WTC11 (cell line): ENCODE measurements at regions not wholly inside any gene's neighbourhood (a gene's known extent, or its start where the extent isn't known, plus 50 kb on each side); places are given as distances from the start of the nearest gene placed in this dataset.

ENCODE experiments used
- ATAC-seq: fragments of 200-7000 bp; cut with Tn5 transposase; 2 replicates; pipeline ENCODE4 v1.10.0; 2021; ENCODE audit warnings: mild to moderate bottlenecking, moderate library complexity
- CTCF ChIA-PET: fragments of 300-600 bp; sonication (Branson Sonifier 250); formaldehyde crosslinking; loops from one replicate; lab custom pipeline; 2021; ENCODE audit warnings: antibody characterized with exemption; lab: Charles Lee
- POLR2A ChIA-PET: fragments of 350-600 bp; sonication (Branson Sonifier 250); formaldehyde crosslinking; loops from one replicate; lab custom pipeline; 2021; ENCODE audit warnings: antibody characterized with exemption; lab: Charles Lee
- DNase-seq: peaks from one replicate; pipeline ENCODE4 v3.0.0; 2021; ENCODE audit warnings: low spot score
- H3K27ac Mint-ChIP-seq: 2 replicates; pipeline ENCODE4 v1.8.0; 2021; ENCODE audit warnings: mixed read lengths
- H3K27me3 Mint-ChIP-seq: 2 replicates; pipeline ENCODE4 v1.8.0; 2021; ENCODE audit warnings: low read depth, mild to moderate bottlenecking, moderate library complexity, mixed read lengths
- H3K36me3 Mint-ChIP-seq: 2 replicates; pipeline ENCODE4 v1.8.0; 2021; ENCODE audit warnings: mixed read lengths
- H3K4me1 Mint-ChIP-seq: 2 replicates; pipeline ENCODE4 v1.8.0; 2022; ENCODE audit warnings: mixed read lengths
- H3K4me3 Mint-ChIP-seq: 2 replicates; pipeline ENCODE4 v1.8.0; 2021; ENCODE audit warnings: mild to moderate bottlenecking, moderate library complexity, mixed read lengths
- H3K9me3 Mint-ChIP-seq: 2 replicates; pipeline ENCODE4 v1.8.0; 2021; ENCODE audit warnings: mixed read lengths
- AR ChIP-seq: fragments of 250-450 bp; sonication (Bioruptor Pico); IDR thresholded peaks from 2 replicates; pipeline ENCODE4 v1.9.0; 2021; ENCODE audit warnings: mild to moderate bottlenecking
- ATF2 ChIP-seq: sonication (generic); formaldehyde crosslinking; IDR thresholded peaks from 2 replicates; pipeline ENCODE4 v1.8.1; 2022; ENCODE audit warnings: low read depth, missing genetic modification reagents, borderline replicate concordance
- ATF3 ChIP-seq: sonication (generic); formaldehyde crosslinking; conservative IDR thresholded peaks from 2 replicates; pipeline ENCODE4 v1.8.1; 2022; ENCODE audit warnings: mild to moderate bottlenecking, missing genetic modification reagents
- CBFB ChIP-seq: sonication (generic); formaldehyde crosslinking; IDR thresholded peaks from 2 replicates; pipeline ENCODE4 v1.8.1; 2022; ENCODE audit warnings: mild to moderate bottlenecking, low read depth, missing genetic modification reagents
- CREM ChIP-seq: sonication (generic); formaldehyde crosslinking; IDR thresholded peaks from 2 replicates; pipeline ENCODE4 v1.8.1; 2022; ENCODE audit warnings: mild to moderate bottlenecking, missing genetic modification reagents, moderate library complexity
- ETV6 ChIP-seq: sonication (generic); formaldehyde crosslinking; IDR thresholded peaks from 2 replicates; pipeline ENCODE4 v1.8.1; 2022; ENCODE audit warnings: mild to moderate bottlenecking, missing genetic modification reagents
- GABPB1 ChIP-seq: sonication (generic); formaldehyde crosslinking; IDR thresholded peaks from 2 replicates; pipeline ENCODE4 v1.8.1; 2023; ENCODE audit warnings: mild to moderate bottlenecking, missing genetic modification reagents
- IRF2 ChIP-seq: sonication (generic); formaldehyde crosslinking; IDR thresholded peaks from 2 replicates; pipeline ENCODE4 v1.8.0; 2022; ENCODE audit warnings: low read depth, missing genetic modification reagents, borderline replicate concordance
- JAZF1 ChIP-seq: fragments of 250-450 bp; sonication (Bioruptor Pico); IDR thresholded peaks from 2 replicates; pipeline ENCODE4 v1.9.0; 2021; ENCODE audit warnings: moderate library complexity, mild to moderate bottlenecking, inconsistent platforms
- MYBL2 ChIP-seq: sonication (generic); formaldehyde crosslinking; IDR thresholded peaks from 2 replicates; pipeline ENCODE4 v1.8.1; 2023; ENCODE audit warnings: mild to moderate bottlenecking, moderate library complexity, missing genetic modification reagents
- NFATC4 ChIP-seq: fragments of 250-450 bp; sonication (Bioruptor Pico); IDR thresholded peaks from 2 replicates; pipeline ENCODE4 v1.9.0; 2021; ENCODE audit warnings: mild to moderate bottlenecking
- SMAD4 ChIP-seq: sonication (generic); formaldehyde crosslinking; IDR thresholded peaks from 2 replicates; pipeline ENCODE4 v1.8.0; 2022; ENCODE audit warnings: mild to moderate bottlenecking, missing genetic modification reagents
- TEAD1 ChIP-seq: sonication (generic); formaldehyde crosslinking; IDR thresholded peaks from 2 replicates; pipeline ENCODE4 v1.8.0; 2022; ENCODE audit warnings: mild to moderate bottlenecking, missing genetic modification reagents
- USF2 ChIP-seq: sonication (generic); formaldehyde crosslinking; IDR thresholded peaks from 2 replicates; pipeline ENCODE4 v1.8.1; 2023; ENCODE audit warnings: mild to moderate bottlenecking, missing genetic modification reagents, moderate library complexity
- ZBTB21 ChIP-seq: sonication (generic); formaldehyde crosslinking; IDR thresholded peaks from 2 replicates; pipeline ENCODE4 v1.8.1; 2023; ENCODE audit warnings: mild to moderate bottlenecking, missing genetic modification reagents, borderline replicate concordance
- ZNF138 ChIP-seq: sonication (generic); formaldehyde crosslinking; conservative IDR thresholded peaks from 2 replicates; pipeline ENCODE4 v1.8.1; 2022; ENCODE audit warnings: mild to moderate bottlenecking, moderate library complexity, missing genetic modification reagents
- ZNF232 ChIP-seq: sonication (generic); formaldehyde crosslinking; IDR thresholded peaks from 2 replicates; pipeline ENCODE4 v1.8.0; 2022; ENCODE audit warnings: mild to moderate bottlenecking, missing genetic modification reagents
- ZNF396 ChIP-seq: fragments of 250-450 bp; sonication (Bioruptor Pico); IDR thresholded peaks from 2 replicates; pipeline ENCODE4 v1.8.0; 2021; ENCODE audit warnings: mild to moderate bottlenecking, moderate library complexity, borderline replicate concordance
- ZNF532 ChIP-seq: fragments of 250-450 bp; sonication (Bioruptor Pico); IDR thresholded peaks from 2 replicates; pipeline ENCODE4 v1.9.0; 2021; ENCODE audit warnings: mild to moderate bottlenecking, borderline replicate concordance
- ZSCAN18 ChIP-seq: fragments of 250-450 bp; sonication (Bioruptor Pico); IDR thresholded peaks from 2 replicates; pipeline ENCODE4 v2.1.2; 2022; ENCODE audit warnings: mild to moderate bottlenecking, moderate library complexity
- TF ChIP-seq, protein P1 (sequence below): sonication (generic); formaldehyde crosslinking; IDR thresholded peaks from 2 replicates; pipeline ENCODE4 v1.8.1; 2023; ENCODE audit warnings: mild to moderate bottlenecking, missing genetic modification reagents
- TF ChIP-seq, protein P2 (sequence below): sonication (generic); formaldehyde crosslinking; IDR thresholded peaks from 2 replicates; pipeline ENCODE4 v1.8.0; 2023; ENCODE audit warnings: mild to moderate bottlenecking, missing genetic modification reagents

- no peak for TF ChIP-seq AR (CRISPR knock-in tag)
- TF ChIP-seq ETV6 (CRISPR knock-in tag), result no peak
- TF ChIP-seq, protein P1, sequence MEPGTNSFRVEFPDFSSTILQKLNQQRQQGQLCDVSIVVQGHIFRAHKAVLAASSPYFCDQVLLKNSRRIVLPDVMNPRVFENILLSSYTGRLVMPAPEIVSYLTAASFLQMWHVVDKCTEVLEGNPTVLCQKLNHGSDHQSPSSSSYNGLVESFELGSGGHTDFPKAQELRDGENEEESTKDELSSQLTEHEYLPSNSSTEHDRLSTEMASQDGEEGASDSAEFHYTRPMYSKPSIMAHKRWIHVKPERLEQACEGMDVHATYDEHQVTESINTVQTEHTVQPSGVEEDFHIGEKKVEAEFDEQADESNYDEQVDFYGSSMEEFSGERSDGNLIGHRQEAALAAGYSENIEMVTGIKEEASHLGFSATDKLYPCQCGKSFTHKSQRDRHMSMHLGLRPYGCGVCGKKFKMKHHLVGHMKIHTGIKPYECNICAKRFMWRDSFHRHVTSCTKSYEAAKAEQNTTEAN (CRISPR knock-in tag), result no peak
- no peak for TF ChIP-seq CREM (CRISPR knock-in tag)
- no peak for TF ChIP-seq NFATC4 (CRISPR knock-in tag)
Observed at GRCh38 chr4:19809989-19810388, 441.7 kb upstream of the SLIT2 start (continued).

DNA sequence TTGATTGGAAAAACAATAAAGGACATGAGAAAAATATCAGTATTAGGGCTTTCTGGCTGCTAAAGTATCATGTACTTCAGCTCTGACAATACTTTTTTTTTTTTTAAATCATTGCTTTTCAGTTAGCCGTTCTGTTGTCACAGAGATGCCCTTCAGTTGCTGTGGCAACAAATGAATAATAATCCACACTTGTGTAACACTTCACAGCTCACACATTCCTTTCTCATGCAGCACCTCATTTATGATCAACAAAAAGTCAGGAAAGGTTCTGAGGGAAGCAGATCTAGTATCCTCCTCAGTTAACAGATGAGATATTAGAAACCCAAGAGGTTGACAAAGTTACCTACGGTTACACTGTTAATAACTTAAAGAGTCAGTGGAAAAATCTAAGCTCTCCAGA is 444.2 kb upstream of the SLIT2 start:
- Mint-ChIP-seq H3K9me3 (peaks cover 7% of the 10 kb centered on the region), H3K36me3 (no peaks in the 10 kb centered on the region), H3K4me3 (no peak overlapping the region), H3K4me1 (no peaks in the 10 kb centered on the region), H3K27me3 (no peaks in the 10 kb centered on the region), H3K27ac (no peak overlapping the region)
- ATAC-seq (no peak), DNase-seq (no peak)
- CTCF ChIA-PET, result no interaction called here
- POLR2A ChIA-PET, result no interaction called here
- TF ChIP-seq GABPB1 (CRISPR knock-in tag) (no peak), ZNF396 (CRISPR knock-in tag) (no peak), SMAD4 (CRISPR knock-in tag) (no peak), ZNF232 (CRISPR knock-in tag) (no peak), JAZF1 (no peak), USF2 (CRISPR knock-in tag) (no peak), ZBTB21 (CRISPR knock-in tag) (no peak), CBFB (CRISPR knock-in tag) (no peak), MYBL2 (CRISPR knock-in tag) (no peak), TEAD1 (CRISPR knock-in tag) (no peak), ATF3 (no peak), ZNF532 (CRISPR knock-in tag) (no peak), ATF2 (CRISPR knock-in tag) (no peak), ZSCAN18 (CRISPR knock-in tag) (no peak), ZNF138 (no peak), IRF2 (CRISPR knock-in tag) (no peak)
- TF ChIP-seq, protein P2, sequence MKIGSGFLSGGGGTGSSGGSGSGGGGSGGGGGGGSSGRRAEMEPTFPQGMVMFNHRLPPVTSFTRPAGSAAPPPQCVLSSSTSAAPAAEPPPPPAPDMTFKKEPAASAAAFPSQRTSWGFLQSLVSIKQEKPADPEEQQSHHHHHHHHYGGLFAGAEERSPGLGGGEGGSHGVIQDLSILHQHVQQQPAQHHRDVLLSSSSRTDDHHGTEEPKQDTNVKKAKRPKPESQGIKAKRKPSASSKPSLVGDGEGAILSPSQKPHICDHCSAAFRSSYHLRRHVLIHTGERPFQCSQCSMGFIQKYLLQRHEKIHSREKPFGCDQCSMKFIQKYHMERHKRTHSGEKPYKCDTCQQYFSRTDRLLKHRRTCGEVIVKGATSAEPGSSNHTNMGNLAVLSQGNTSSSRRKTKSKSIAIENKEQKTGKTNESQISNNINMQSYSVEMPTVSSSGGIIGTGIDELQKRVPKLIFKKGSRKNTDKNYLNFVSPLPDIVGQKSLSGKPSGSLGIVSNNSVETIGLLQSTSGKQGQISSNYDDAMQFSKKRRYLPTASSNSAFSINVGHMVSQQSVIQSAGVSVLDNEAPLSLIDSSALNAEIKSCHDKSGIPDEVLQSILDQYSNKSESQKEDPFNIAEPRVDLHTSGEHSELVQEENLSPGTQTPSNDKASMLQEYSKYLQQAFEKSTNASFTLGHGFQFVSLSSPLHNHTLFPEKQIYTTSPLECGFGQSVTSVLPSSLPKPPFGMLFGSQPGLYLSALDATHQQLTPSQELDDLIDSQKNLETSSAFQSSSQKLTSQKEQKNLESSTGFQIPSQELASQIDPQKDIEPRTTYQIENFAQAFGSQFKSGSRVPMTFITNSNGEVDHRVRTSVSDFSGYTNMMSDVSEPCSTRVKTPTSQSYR (CRISPR knock-in tag), result no peak
